ENCODE measurements at regions not wholly inside any gene's neighbourhood (a gene's known extent, or its start where the extent isn't known, plus 50 kb on each side); places are given as distances from the start of the nearest gene placed in this dataset.
"Not testable (repeated sequence)": the region's sequence is repeated elsewhere in the genome, so short reads cannot be mapped to it uniquely, and the experiment has no call there.

GRCh38 chr15:95763426-95763825, 567.1 kb upstream of the NR2F2 start:
- DNase-seq (ENCODE audit: low read depth), result no peak
- TF ChIP-seq, protein P1, sequence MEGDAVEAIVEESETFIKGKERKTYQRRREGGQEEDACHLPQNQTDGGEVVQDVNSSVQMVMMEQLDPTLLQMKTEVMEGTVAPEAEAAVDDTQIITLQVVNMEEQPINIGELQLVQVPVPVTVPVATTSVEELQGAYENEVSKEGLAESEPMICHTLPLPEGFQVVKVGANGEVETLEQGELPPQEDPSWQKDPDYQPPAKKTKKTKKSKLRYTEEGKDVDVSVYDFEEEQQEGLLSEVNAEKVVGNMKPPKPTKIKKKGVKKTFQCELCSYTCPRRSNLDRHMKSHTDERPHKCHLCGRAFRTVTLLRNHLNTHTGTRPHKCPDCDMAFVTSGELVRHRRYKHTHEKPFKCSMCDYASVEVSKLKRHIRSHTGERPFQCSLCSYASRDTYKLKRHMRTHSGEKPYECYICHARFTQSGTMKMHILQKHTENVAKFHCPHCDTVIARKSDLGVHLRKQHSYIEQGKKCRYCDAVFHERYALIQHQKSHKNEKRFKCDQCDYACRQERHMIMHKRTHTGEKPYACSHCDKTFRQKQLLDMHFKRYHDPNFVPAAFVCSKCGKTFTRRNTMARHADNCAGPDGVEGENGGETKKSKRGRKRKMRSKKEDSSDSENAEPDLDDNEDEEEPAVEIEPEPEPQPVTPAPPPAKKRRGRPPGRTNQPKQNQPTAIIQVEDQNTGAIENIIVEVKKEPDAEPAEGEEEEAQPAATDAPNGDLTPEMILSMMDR (IDR thresholded peaks at IDR 0.05; ENCODE audit: control insufficient read depth, insufficient read depth, low read depth, low read length, missing control alignments), result no peak
- H3K4me3 ChIP-seq (ENCODE audit: control insufficient read depth, low read depth, low read length), result no peak overlapping the region

DNA sequence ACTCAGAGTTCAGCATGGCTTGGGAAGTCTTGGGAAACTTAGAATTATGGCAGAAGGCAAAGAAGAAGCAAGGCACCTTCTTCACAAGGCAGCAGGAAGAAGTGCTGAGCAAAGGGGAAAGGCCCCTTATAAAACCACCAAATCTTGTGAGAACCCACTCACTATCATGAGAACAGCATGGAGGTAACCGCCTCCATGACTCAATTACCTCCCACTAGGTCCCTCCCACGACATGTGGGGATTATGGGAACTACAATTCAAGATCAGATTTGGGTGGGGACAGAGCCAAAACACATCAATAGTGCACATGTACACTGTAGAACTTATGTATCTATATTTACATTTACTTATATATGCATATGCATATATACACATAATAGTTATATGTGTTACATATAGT, 565.3 kb upstream of the NR2F2 start:
- no peak overlapping the region for H3K4me3 ChIP-seq (ENCODE audit: control insufficient read depth, low read depth, low read length)
- DNase-seq (ENCODE audit: low read depth), result no peak
- TF ChIP-seq, protein P1 (IDR thresholded peaks at IDR 0.05; ENCODE audit: control insufficient read depth, insufficient read depth, low read depth, low read length, missing control alignments), result no peak

DNA sequence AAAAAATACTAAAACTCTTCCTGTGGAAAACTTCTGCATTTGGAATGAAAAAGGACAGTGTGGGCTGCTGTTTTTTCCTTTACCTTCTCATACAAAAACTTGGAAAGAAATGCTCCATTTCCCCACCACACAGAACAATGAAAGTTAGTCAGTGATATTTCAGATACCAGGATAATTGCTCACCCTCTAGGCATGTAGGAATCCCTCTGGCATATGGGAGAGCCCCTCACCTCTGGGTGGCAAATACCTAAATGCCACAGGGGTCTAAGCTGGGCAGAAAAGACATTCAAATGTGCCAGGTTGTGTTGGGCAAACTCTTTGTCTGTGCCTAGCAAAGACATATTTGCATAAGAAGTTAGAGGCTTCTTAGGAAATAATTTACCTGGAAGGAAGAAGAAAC, 560.3 kb upstream of the NR2F2 start:
- no peak for DNase-seq (ENCODE audit: low read depth)
- TF ChIP-seq, protein P1 (IDR thresholded peaks at IDR 0.05; ENCODE audit: control insufficient read depth, insufficient read depth, low read depth, low read length, missing control alignments), result no peak
- H3K4me3 ChIP-seq (ENCODE audit: control insufficient read depth, low read depth, low read length), result no peak overlapping the region

- no peak for DNase-seq (ENCODE audit: low read depth)
- TF ChIP-seq, protein P1 (IDR thresholded peaks at IDR 0.05; ENCODE audit: control insufficient read depth, insufficient read depth, low read depth, low read length, missing control alignments), result no peak
- no peak overlapping the region for H3K4me3 ChIP-seq (ENCODE audit: control insufficient read depth, low read depth, low read length)
These were observed 557.5 kb upstream of the NR2F2 start for GRCh38 chr15:95772982-95773381.

DNA sequence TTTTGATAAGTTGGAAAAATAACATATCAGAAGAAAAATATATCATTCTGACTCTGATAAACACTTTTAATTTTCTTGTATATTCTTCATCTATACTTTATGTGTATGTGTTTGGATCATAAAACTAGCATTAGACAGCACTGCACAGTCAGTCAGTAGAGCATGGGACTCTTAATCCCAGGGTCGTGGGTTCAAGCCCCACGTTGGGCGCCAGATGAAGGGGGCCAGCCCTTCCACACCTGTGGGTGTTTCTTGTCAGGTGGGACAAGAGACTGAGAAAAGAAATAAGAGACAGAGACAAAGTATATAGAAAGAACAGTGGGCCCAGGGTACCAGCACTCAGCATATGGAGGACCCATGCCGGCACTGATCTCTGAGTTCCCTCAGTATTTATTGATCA, 546.0 kb upstream of the NR2F2 start:
- TF ChIP-seq, protein P1 (IDR thresholded peaks at IDR 0.05; ENCODE audit: control insufficient read depth, insufficient read depth, low read depth, low read length, missing control alignments), result no peak
- no peak overlapping the region for H3K4me3 ChIP-seq (ENCODE audit: control insufficient read depth, low read depth, low read length)
- DNase-seq (ENCODE audit: low read depth), result no peak

GRCh38 chr15:95785276-95785675, 545.2 kb upstream of the NR2F2 start:
- not testable (repeated sequence) for DNase-seq (ENCODE audit: low read depth); H3K4me3 ChIP-seq (ENCODE audit: control insufficient read depth, low read depth, low read length)

DNA sequence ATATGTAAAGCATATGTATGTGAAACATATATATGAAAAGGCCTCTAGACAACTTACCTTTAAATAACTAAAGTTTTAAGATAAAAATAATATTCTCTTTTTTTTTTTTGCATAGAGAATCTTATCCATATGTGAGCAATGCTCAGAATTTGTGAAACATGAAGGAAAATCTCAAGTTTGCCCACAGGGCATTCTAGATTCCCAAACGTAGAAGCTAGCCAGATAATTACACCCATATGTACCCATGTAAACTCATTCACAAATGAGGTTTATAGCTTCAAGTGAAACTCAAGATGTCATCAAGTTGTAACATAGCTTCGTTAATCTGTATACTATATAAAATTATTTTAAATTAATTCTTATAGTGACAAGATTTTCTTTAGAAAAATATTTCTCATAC, 537.3 kb upstream of the NR2F2 start:
- H3K4me3 ChIP-seq (ENCODE audit: control insufficient read depth, low read depth, low read length), result no peak overlapping the region
- DNase-seq (ENCODE audit: low read depth), result peak; percentile 23
- TF ChIP-seq, protein P1 (IDR thresholded peaks at IDR 0.05; ENCODE audit: control insufficient read depth, insufficient read depth, low read depth, low read length, missing control alignments), result no peak

Measured in AG09309 (cell line).